Neural progenitor cell (in vitro differentiated cells): ENCODE measurements at regions not wholly inside any gene's neighbourhood (a gene's known extent, or its start where the extent isn't known, plus 50 kb on each side); places are given as distances from the start of the nearest gene placed in this dataset.

Source experiments
- EZH2phosphoT487 ChIP-seq: fragments of 200-600 bp; sonication (generic); IDR thresholded peaks from 2 replicates; pipeline ENCODE4 v1.6.1; 2017; ENCODE audit warnings: antibody characterized with exemption
- TF ChIP-seq, protein P1 (sequence below): fragments of 200-600 bp; sonication (generic); IDR thresholded peaks from 2 replicates; pipeline ENCODE4 v1.5.1; 2017; ENCODE audit warnings: antibody characterized with exemption, mild to moderate bottlenecking

DNA sequence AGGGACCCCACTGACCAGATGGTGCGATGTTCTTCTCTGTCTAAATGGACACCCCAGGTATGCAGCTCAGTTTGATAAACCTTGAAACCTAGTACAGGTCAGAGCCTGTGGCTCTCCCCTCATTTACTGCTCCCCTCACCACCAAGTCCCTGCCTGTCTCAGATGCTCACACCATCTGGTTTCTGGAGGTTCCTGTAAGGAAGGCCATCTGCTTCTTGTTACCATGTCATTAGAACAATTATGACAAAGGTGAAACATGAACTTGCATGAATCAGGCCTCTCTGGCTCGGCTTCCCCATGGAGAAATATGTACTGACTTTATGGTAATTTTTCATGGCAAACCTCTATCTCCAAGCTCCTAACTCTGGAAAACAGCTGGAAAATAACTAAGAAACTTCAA lies 965.7 kb downstream of the UQCRFS1 start:
- no peak for TF ChIP-seq EZH2phosphoT487
- TF ChIP-seq, protein P1, sequence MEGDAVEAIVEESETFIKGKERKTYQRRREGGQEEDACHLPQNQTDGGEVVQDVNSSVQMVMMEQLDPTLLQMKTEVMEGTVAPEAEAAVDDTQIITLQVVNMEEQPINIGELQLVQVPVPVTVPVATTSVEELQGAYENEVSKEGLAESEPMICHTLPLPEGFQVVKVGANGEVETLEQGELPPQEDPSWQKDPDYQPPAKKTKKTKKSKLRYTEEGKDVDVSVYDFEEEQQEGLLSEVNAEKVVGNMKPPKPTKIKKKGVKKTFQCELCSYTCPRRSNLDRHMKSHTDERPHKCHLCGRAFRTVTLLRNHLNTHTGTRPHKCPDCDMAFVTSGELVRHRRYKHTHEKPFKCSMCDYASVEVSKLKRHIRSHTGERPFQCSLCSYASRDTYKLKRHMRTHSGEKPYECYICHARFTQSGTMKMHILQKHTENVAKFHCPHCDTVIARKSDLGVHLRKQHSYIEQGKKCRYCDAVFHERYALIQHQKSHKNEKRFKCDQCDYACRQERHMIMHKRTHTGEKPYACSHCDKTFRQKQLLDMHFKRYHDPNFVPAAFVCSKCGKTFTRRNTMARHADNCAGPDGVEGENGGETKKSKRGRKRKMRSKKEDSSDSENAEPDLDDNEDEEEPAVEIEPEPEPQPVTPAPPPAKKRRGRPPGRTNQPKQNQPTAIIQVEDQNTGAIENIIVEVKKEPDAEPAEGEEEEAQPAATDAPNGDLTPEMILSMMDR = no peak
